Neuron (in vitro differentiated cells): ENCODE measurements at regions not wholly inside any gene's neighbourhood (a gene's known extent, or its start where the extent isn't known, plus 50 kb on each side); places are given as distances from the start of the nearest gene placed in this dataset.

ENCODE experiments used
- H2AFZ ChIP-seq: one replicate; pipeline ENCODE4 v1.6.1; 2013; ENCODE audit warnings: low read depth, mild to moderate bottlenecking, inconsistent platforms, low read length, moderate library complexity
- H3K27me3 ChIP-seq: one replicate; pipeline ENCODE4 v1.6.1; 2013; ENCODE audit warnings: low read length; ENCODE audit not compliant: insufficient read depth
- H3K36me3 ChIP-seq: one replicate; pipeline ENCODE4 v1.6.1; 2013; ENCODE audit warnings: low read length; ENCODE audit not compliant: insufficient read depth
- H3K4me1 ChIP-seq: one replicate; pipeline ENCODE4 v1.6.1; 2013; ENCODE audit warnings: low read length; ENCODE audit not compliant: insufficient read depth
- H3K4me3 ChIP-seq: 2 replicates; pipeline ENCODE4 v1.5.1; 2013; ENCODE audit warnings: mild to moderate bottlenecking, low read length, moderate library complexity
- H3K9me3 ChIP-seq: one replicate; pipeline ENCODE4 v1.6.1; 2013; ENCODE audit warnings: low read length

GRCh38 chr16:59163371-59164055, 429.4 kb upstream of the GOT2 start:
- Histone ChIP-seq H2AFZ (no peak overlapping the region), H3K4me3 (no peak overlapping the region), H3K9me3 (no peaks in the 10 kb centered on the region), H3K27me3 (no peaks in the 10 kb centered on the region), H3K36me3 (no peaks in the 10 kb centered on the region), H3K4me1 (no peaks in the 10 kb centered on the region)

DNA sequence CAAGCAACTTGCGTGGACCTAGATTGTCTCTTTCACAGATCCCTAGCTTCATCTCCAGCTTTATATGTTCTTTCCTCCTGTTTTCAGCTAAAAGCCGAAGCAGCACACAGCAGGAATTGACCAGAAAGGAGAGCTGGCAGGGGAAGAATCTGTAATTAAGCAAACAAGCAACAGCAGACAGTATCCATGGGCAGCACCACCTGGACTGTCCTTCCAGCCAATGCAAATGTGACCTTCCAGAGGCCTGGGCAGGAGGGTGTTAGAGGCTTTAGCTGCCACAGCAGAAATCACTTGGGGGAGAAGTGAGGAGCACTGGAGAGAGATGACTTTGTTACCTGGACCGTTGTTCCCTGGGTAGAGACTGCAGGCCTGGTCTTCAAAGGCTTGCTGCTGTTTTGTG, 427.6 kb upstream of the GOT2 start:
- no peaks in the 10 kb centered on the region for H3K9me3 ChIP-seq
- no peaks in the 10 kb centered on the region for H3K4me1 ChIP-seq
- H3K36me3 ChIP-seq, result no peaks in the 10 kb centered on the region
- H3K4me3 ChIP-seq, result no peak overlapping the region
- H2AFZ ChIP-seq, result no peak overlapping the region
- no peaks in the 10 kb centered on the region for H3K27me3 ChIP-seq

GRCh38 chr16:59154295-59154694, 420.2 kb upstream of the GOT2 start:
- H3K4me1 ChIP-seq, result peaks cover 2% of the 10 kb centered on the region
- H3K36me3 ChIP-seq, result no peaks in the 10 kb centered on the region
- H3K27me3 ChIP-seq, result no peaks in the 10 kb centered on the region
- H3K9me3 ChIP-seq, result no peaks in the 10 kb centered on the region
- no peak overlapping the region for H2AFZ ChIP-seq
- H3K4me3 ChIP-seq, result no peak overlapping the region

GRCh38 chr16:59148769-59149155, 414.6 kb upstream of the GOT2 start:
- H3K9me3 ChIP-seq, result no peaks in the 10 kb centered on the region

DNA sequence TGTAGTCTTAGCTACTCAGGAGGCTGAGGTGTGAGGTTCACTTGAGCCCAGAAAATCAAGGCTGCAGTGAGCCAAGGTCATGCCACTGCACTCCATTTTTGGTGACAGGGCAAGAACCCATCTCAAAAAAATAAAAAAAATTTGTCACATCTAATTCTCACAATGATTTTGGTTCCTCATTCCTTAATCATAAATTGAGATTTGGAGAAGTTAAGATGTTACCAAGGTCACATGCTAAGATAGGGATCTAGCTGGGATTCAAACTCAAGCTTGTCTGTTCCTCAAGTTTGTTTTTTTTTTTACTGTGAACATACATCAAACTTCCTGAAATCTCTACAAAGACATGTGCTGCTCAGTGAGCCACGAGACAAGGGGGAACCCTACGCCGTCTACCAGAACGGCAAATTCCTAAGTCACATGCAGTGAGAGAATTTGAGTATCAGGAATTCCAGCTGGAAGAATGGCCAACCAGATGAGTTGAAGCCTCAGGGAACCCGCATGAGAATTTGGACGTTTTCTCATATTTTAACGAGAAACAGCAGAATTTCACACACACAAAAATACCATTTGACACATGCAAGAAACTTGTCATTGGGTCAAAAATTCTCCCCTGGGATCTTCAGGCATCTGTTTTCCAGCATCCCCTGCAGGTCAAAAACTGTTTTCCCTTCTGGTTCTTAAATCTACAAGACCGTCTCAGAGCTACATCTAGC, 414.1 kb upstream of the GOT2 start:
- no peak overlapping the region for H3K4me3 ChIP-seq
- H3K36me3 ChIP-seq, result no peaks in the 10 kb centered on the region
- peaks cover 2% of the 10 kb centered on the region for H3K4me1 ChIP-seq
- no peaks in the 10 kb centered on the region for H3K27me3 ChIP-seq
- H2AFZ ChIP-seq, result no peak overlapping the region
- no peaks in the 10 kb centered on the region for H3K9me3 ChIP-seq

More at GRCh38 chr16:59148769-59149155, 414.6 kb upstream of the GOT2 start:
- H3K4me3 ChIP-seq, result no peak overlapping the region
- H3K4me1 ChIP-seq, result peaks cover 2% of the 10 kb centered on the region
- no peaks in the 10 kb centered on the region for H3K27me3 ChIP-seq
- no peak overlapping the region for H2AFZ ChIP-seq
- H3K36me3 ChIP-seq, result no peaks in the 10 kb centered on the region

GRCh38 chr16:59146140-59146539, 412.0 kb upstream of the GOT2 start:
- Histone ChIP-seq H3K36me3 (no peaks in the 10 kb centered on the region), H2AFZ (no peak overlapping the region), H3K4me1 (no peaks in the 10 kb centered on the region), H3K4me3 (no peak overlapping the region), H3K9me3 (no peaks in the 10 kb centered on the region), H3K27me3 (no peaks in the 10 kb centered on the region)

DNA sequence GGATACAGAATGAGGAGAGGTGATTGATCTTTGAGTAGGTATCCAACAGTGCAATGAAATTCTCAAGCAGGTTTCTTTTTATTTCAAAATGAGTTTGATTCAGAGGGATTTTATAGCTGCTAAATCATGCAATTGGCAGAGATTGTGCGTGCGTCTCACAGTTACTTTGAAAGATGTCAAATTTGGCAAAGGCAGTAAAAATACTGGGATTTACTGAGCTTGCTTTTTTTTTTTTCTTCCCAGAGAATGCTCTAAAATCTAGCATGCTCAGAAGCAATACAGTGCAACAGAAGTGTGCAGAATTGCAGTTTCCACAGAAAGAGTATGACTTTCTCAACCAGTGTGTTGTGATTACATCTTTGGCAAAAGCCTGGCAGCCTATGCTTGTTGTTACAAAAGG, 410.7 kb upstream of the GOT2 start:
- Histone ChIP-seq H2AFZ (no peak overlapping the region), H3K4me3 (no peak overlapping the region), H3K9me3 (no peaks in the 10 kb centered on the region), H3K4me1 (no peaks in the 10 kb centered on the region), H3K36me3 (no peaks in the 10 kb centered on the region), H3K27me3 (no peaks in the 10 kb centered on the region)

DNA sequence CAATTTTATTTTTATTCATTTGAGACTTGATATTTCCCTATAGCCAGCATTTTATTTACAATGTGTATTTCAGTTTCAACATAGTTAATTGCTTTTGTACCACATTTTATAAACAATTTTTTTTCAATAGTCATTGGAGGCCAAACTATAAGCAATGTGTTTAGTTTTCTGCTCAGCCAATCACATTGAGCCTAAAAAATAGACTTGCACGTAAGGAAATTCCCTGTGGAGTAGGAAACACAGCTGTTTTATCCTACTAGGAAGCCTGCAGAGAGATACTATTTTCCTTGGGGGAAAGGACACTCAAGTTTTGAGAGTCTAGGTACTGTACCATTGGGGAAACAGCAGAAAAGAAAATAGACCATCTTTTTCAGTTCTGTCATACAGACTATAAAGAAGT, 410.2 kb upstream of the GOT2 start:
- Histone ChIP-seq H3K4me1 (no peaks in the 10 kb centered on the region), H3K27me3 (no peaks in the 10 kb centered on the region), H2AFZ (no peak overlapping the region), H3K9me3 (no peaks in the 10 kb centered on the region), H3K4me3 (no peak overlapping the region), H3K36me3 (no peaks in the 10 kb centered on the region)

- Histone ChIP-seq H3K36me3 (no peaks in the 10 kb centered on the region), H3K9me3 (no peaks in the 10 kb centered on the region), H2AFZ (no peak overlapping the region), H3K27me3 (no peaks in the 10 kb centered on the region), H3K4me1 (no peaks in the 10 kb centered on the region), H3K4me3 (no peak overlapping the region)
Measured at GRCh38 chr16:59126486-59126885, 392.4 kb upstream of the GOT2 start.

GRCh38 chr16:59124056-59124455, 389.9 kb upstream of the GOT2 start:
- Histone ChIP-seq H3K4me1 (no peaks in the 10 kb centered on the region), H3K27me3 (no peaks in the 10 kb centered on the region), H3K36me3 (no peaks in the 10 kb centered on the region), H3K9me3 (no peaks in the 10 kb centered on the region), H2AFZ (no peak overlapping the region), H3K4me3 (no peak overlapping the region)

GRCh38 chr16:59123479-59123878, 389.4 kb upstream of the GOT2 start:
- Histone ChIP-seq H3K4me3 (no peak overlapping the region), H3K9me3 (no peaks in the 10 kb centered on the region), H3K27me3 (no peaks in the 10 kb centered on the region), H3K36me3 (no peaks in the 10 kb centered on the region), H2AFZ (no peak overlapping the region), H3K4me1 (no peaks in the 10 kb centered on the region)

GRCh38 chr16:59122262-59122537, 388.1 kb upstream of the GOT2 start:
- H3K4me3 ChIP-seq, result no peak overlapping the region
- no peaks in the 10 kb centered on the region for H3K9me3 ChIP-seq
- H3K36me3 ChIP-seq, result no peaks in the 10 kb centered on the region
- H2AFZ ChIP-seq, result no peak overlapping the region
- no peaks in the 10 kb centered on the region for H3K27me3 ChIP-seq
- H3K4me1 ChIP-seq, result no peaks in the 10 kb centered on the region

DNA sequence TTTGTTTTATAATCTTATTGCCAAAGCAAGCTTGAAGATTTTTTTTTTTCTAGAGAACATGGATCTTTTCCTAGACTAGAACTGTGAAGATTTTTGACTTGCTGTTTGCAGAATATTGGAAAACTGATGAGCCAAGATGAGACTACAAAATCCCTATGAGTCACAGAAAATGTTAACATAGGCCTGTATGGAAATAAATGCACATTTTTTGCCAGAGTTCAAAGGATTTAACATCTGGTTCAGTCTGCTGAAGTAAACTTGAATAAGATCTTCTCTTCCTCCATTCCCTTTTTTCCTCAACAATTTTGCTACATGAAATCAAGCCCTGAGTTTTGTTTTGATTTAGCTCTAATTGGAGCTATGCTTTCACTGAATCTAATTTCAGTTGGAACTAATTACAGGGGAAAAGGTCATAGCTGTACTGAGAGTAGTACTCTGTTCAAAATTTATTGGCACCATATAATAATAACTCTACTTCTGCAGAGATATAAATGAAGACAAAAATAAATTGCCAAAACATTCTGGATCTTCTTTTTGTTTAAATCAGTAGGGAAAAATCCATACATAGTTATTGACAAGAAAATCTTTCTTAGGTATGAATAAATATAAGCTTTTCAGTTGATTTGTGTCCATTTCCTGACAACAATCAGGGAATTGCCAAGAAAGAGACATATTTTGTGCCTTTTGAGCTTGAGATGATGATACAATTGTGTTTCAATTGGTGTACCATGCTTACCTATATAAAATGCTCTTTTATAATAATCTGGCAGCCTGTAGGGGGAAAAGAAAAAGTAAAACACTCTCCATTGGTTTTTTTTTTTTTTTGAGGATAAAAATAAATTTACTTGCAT, 387.5 kb upstream of the GOT2 start:
- no peaks in the 10 kb centered on the region for H3K4me1 ChIP-seq
- H3K9me3 ChIP-seq, result no peaks in the 10 kb centered on the region
- H3K27me3 ChIP-seq, result no peaks in the 10 kb centered on the region
- no peaks in the 10 kb centered on the region for H3K36me3 ChIP-seq
- H3K4me3 ChIP-seq, result no peak overlapping the region
- no peak overlapping the region for H2AFZ ChIP-seq
